Endodermal cell (in vitro differentiated cells): ENCODE measurements at regions not wholly inside any gene's neighbourhood (a gene's known extent, or its start where the extent isn't known, plus 50 kb on each side); places are given as distances from the start of the nearest gene placed in this dataset.

Experiments
- DNase-seq: peaks from one replicate; pipeline ENCODE4 v3.0.0-alpha.2; 2017
- H3K27ac ChIP-seq: 2 replicates; pipeline ENCODE4 v1.5.1; 2013; ENCODE audit warnings: mild to moderate bottlenecking, low read depth, low read length, moderate library complexity
- H3K27me3 ChIP-seq: 2 replicates; pipeline ENCODE4 v1.6.1; 2013; ENCODE audit warnings: mild to moderate bottlenecking, low read length, moderate library complexity; ENCODE audit not compliant: insufficient read depth, control insufficient read depth, poor library complexity, severe bottlenecking
- H3K36me3 ChIP-seq: 2 replicates; pipeline ENCODE4 v1.7.0; 2013; ENCODE audit warnings: mild to moderate bottlenecking, low read length, moderate library complexity; ENCODE audit not compliant: control insufficient read depth, insufficient read depth
- H3K4me1 ChIP-seq: one replicate; pipeline ENCODE4 v1.7.0; 2013; ENCODE audit warnings: low read length; ENCODE audit not compliant: control insufficient read depth, insufficient read depth
- H3K4me3 ChIP-seq: 2 replicates; pipeline ENCODE4 v1.5.1; 2013; ENCODE audit warnings: mild to moderate bottlenecking, low read length, moderate library complexity
- H3K9ac ChIP-seq: 2 replicates; pipeline ENCODE4 v1.6.1; 2013; ENCODE audit warnings: mild to moderate bottlenecking, low read length, moderate library complexity; ENCODE audit not compliant: poor library complexity, severe bottlenecking; ENCODE audit errors: extremely low read depth
- H3K9me3 ChIP-seq: 2 replicates; pipeline ENCODE4 v1.6.1; 2013; ENCODE audit warnings: mild to moderate bottlenecking, low read length, moderate library complexity; ENCODE audit not compliant: control insufficient read depth
- H3K27ac Mint-ChIP-seq: 2 replicates; pipeline ENCODE4 v1.8.0; 2020; ENCODE audit warnings: mixed read lengths
- H3K27me3 Mint-ChIP-seq: 2 replicates; pipeline ENCODE4 v1.8.0; 2021; ENCODE audit warnings: mild to moderate bottlenecking, mixed read lengths; ENCODE audit not compliant: insufficient read depth
- H3K36me3 Mint-ChIP-seq: 2 replicates; pipeline ENCODE4 v1.8.0; 2020; ENCODE audit warnings: low read depth, mixed read lengths
- H3K4me1 Mint-ChIP-seq: 2 replicates; pipeline ENCODE4 v1.8.0; 2020; ENCODE audit warnings: mixed read lengths
- H3K4me3 Mint-ChIP-seq: 2 replicates; pipeline ENCODE4 v1.8.0; 2020; ENCODE audit warnings: mild to moderate bottlenecking, moderate library complexity, mixed read lengths
- H3K9me3 Mint-ChIP-seq: 2 replicates; pipeline ENCODE4 v1.8.0; 2020; ENCODE audit warnings: mild to moderate bottlenecking, mixed read lengths
- WGBS, 2 experiments: methylation state at CpG; one replicate each; pipeline versions ENCODE4 v1.1.5 to v1.1.7; 2013; ENCODE audit warnings: missing lambda C conversion rate in 2 of 2, mixed read lengths in 1 of 2; ENCODE audit not compliant: insufficient coverage in 1 of 2, insufficient read length in 1 of 2; 5-methylcytosine and 5-hydroxymethylcytosine counted together
- TF ChIP-seq, protein P1 (sequence below): fragments of 200-600 bp; sonication (generic); conservative IDR thresholded peaks from 2 replicates; pipeline ENCODE4 v1.5.0; 2021; ENCODE audit warnings: antibody characterized with exemption, mild to moderate bottlenecking

GRCh38 chr4:99753931-99754330 lies 62.7 kb upstream of the DAPP1 start:
- Histone ChIP-seq H3K36me3 (no peaks in the 10 kb centered on the region), H3K27ac (no peak overlapping the region), H3K4me3 (no peak overlapping the region), H3K9me3 (no peaks in the 10 kb centered on the region), H3K4me1 (no peaks in the 10 kb centered on the region), H3K9ac (no peak overlapping the region), H3K27me3 (no peaks in the 10 kb centered on the region)
- Mint-ChIP-seq H3K4me1 (no peaks in the 10 kb centered on the region), H3K27ac (no peak overlapping the region), H3K9me3 (no peaks in the 10 kb centered on the region), H3K27me3 (no peaks in the 10 kb centered on the region), H3K4me3 (no peak overlapping the region), H3K36me3 (no peaks in the 10 kb centered on the region)
- no peak for DNase-seq
- 92 to 96% methylated on average over 2 of the region's 2 CpGs for WGBS, 2 experiments
- TF ChIP-seq, protein P1, sequence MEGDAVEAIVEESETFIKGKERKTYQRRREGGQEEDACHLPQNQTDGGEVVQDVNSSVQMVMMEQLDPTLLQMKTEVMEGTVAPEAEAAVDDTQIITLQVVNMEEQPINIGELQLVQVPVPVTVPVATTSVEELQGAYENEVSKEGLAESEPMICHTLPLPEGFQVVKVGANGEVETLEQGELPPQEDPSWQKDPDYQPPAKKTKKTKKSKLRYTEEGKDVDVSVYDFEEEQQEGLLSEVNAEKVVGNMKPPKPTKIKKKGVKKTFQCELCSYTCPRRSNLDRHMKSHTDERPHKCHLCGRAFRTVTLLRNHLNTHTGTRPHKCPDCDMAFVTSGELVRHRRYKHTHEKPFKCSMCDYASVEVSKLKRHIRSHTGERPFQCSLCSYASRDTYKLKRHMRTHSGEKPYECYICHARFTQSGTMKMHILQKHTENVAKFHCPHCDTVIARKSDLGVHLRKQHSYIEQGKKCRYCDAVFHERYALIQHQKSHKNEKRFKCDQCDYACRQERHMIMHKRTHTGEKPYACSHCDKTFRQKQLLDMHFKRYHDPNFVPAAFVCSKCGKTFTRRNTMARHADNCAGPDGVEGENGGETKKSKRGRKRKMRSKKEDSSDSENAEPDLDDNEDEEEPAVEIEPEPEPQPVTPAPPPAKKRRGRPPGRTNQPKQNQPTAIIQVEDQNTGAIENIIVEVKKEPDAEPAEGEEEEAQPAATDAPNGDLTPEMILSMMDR: no peak

DNA sequence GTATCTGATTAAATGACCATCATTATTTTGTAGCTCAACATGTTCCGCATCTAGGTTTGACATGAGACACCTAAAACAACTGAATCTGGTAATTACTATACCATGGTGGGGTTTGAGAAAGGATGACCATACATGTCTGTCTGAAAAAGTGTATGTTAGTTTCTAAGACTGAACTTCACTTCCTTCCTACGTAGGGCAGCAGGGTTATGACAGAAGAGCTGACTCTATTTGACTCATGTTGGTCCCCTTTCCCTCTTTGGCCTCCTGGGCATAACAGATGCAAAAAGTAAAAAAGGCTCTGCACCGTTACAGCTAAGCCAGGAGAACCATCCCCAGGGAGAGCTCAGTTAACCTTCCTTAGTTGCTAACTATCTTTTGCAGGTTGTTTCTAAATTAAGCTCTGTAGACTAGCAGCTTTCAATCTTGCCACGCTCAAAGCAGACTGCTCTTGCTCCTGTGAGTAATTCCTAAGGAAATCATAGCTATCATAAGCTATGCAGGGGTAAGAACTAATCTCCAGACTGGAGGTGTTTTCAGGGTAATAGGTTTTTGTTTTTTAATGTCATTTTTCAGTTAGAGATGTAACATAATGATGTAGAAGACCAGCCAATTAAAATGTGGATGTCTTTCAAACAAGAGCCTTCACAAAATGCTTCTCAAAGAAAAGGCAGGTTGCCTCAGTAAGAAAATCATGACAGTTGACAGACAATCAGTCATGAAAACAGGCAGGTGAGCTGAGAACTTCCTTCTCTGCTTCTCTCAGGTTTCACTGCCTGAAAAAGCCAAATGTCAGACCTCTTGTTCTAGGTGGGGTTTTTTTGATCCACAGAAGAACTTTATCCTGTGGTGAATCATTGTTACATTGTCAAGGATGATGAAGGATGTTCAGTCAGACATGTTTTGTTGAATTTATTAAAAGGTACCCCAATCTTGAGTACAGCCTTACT lies 66.9 kb upstream of the DAPP1 start:
- H3K27ac ChIP-seq: no peak overlapping the region
- H3K4me3 ChIP-seq: no peak overlapping the region
- Mint-ChIP-seq H3K27ac (no peak overlapping the region), H3K27me3 (no peaks in the 10 kb centered on the region), H3K4me1 (no peaks in the 10 kb centered on the region), H3K9me3 (no peaks in the 10 kb centered on the region), H3K36me3 (no peaks in the 10 kb centered on the region), H3K4me3 (no peak overlapping the region)
- no peak for DNase-seq
- no peak overlapping the region for H3K9ac ChIP-seq
- WGBS, 2 experiments: 90 to 92% methylated on average over 2 to 4 of the region's 4 CpGs
- TF ChIP-seq, protein P1: no peak
- no peaks in the 10 kb centered on the region for H3K36me3 ChIP-seq
- no peaks in the 10 kb centered on the region for H3K9me3 ChIP-seq
- H3K4me1 ChIP-seq: no peaks in the 10 kb centered on the region
- H3K27me3 ChIP-seq: no peaks in the 10 kb centered on the region

DNA sequence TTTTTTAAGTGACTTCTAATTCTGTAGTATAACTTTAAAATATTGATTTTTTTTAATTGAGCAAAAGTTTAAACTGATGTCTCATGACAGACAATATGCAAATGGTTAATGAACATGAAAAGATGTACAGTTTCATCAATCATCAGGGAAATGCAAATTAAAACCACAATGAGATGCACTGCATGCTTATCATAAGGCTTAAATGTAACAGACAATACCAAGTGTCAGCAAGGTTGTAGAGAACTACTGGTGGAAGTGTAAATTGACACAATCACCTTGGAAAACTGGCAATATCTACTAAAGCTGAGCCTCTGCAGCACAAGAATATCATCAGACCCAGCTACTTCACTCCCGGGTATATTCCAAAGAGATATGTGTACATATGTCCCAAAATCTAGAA lies 70.2 kb upstream of the DAPP1 start:
- H3K4me3 ChIP-seq: no peak overlapping the region
- H3K9me3 ChIP-seq: no peaks in the 10 kb centered on the region
- no peaks in the 10 kb centered on the region for H3K27me3 ChIP-seq
- TF ChIP-seq, protein P1: no peak
- no peak overlapping the region for H3K9ac ChIP-seq
- no peaks in the 10 kb centered on the region for H3K27me3 Mint-ChIP-seq
- DNase-seq: no peak
- H3K27ac ChIP-seq: no peak overlapping the region
- H3K4me1 Mint-ChIP-seq: no peaks in the 10 kb centered on the region
- H3K36me3 ChIP-seq: no peaks in the 10 kb centered on the region
- no peaks in the 10 kb centered on the region for H3K36me3 Mint-ChIP-seq
- no peaks in the 10 kb centered on the region for H3K9me3 Mint-ChIP-seq
- WGBS, 2 experiments: 93% methylated on average over 1 of the region's 1 CpG; no CpG with 5 or more reads in 1 of the 2 experiments
- no peak overlapping the region for H3K4me3 Mint-ChIP-seq
- H3K27ac Mint-ChIP-seq: no peak overlapping the region
- no peaks in the 10 kb centered on the region for H3K4me1 ChIP-seq
